B cell (primary cell): ENCODE measurements at regions not wholly inside any gene's neighbourhood (a gene's known extent, or its start where the extent isn't known, plus 50 kb on each side); places are given as distances from the start of the nearest gene placed in this dataset.

Experiments used
- ATAC-seq: fragments of 200-7000 bp; cut with Tn5 transposase; one replicate; pipeline ENCODE4 v1.10.0; 2021; ENCODE audit warnings: low read depth, mild to moderate bottlenecking, moderate number of reproducible peaks, moderate library complexity
- CTCF ChIA-PET: fragments of 350-600 bp; sonication (Branson Sonifier 250); formaldehyde crosslinking; loops from one replicate; lab custom pipeline; 2021; ENCODE audit warnings: antibody characterized with exemption, inconsistent platforms; lab: Charles Lee
- POLR2A ChIA-PET: fragments of 350-600 bp; sonication (Branson Sonifier 250); formaldehyde crosslinking; loops from one replicate; lab custom pipeline; 2021; ENCODE audit warnings: antibody characterized with exemption; lab: Charles Lee
- DNase-seq: peaks from one replicate; pipeline ENCODE4 v3.0.0; 2013
- H2AFZ ChIP-seq: 2 replicates; pipeline ENCODE4 v1.6.1; 2012; ENCODE audit warnings: mild to moderate bottlenecking, low read depth, low read length; ENCODE audit not compliant: insufficient read depth, poor library complexity, severe bottlenecking
- H3K27ac ChIP-seq, 2 donors: 1 replicate in 1 of 2; 2 replicates in 1 of 2; pipeline ENCODE4 v1.5.1; 2012 to 2013; ENCODE audit warnings: low read length in 2 of 2, mild to moderate bottlenecking in 2 of 2, moderate library complexity in 1 of 2
- H3K27me3 ChIP-seq, 4 experiments: fragments of 200-600 bp in 1 of 4; sonication (generic) in 1 of 4; replicated peaks in 1 of 4; 1 replicate in 2 of 4; 2 replicates in 2 of 4; pipeline versions ENCODE4 v1.6.1 to v1.7.0; 2013 to 2016; ENCODE audit warnings: low read length in 3 of 4, mild to moderate bottlenecking in 2 of 4, mixed read lengths in 1 of 4, moderate library complexity in 1 of 4; ENCODE audit not compliant: insufficient read depth in 4 of 4, control insufficient read depth in 3 of 4; ENCODE audit errors: control extremely low read depth in 1 of 4
- H3K36me3 ChIP-seq, 2 experiments: replicated peaks in 1 of 2; 1 replicate in 1 of 2; 2 replicates in 1 of 2; pipeline versions ENCODE4 v1.6.1 to v1.7.1; 2013; ENCODE audit warnings: low read length in 1 of 2; ENCODE audit not compliant: insufficient read depth in 2 of 2, control insufficient read depth in 1 of 2; ENCODE audit errors: control extremely low read depth in 1 of 2, extremely low read depth in 1 of 2
- H3K4me1 ChIP-seq, 2 donors: fragments of 200-600 bp in 1 of 2; sonication (generic) in 1 of 2; 1 replicate in 1 of 2; 2 replicates in 1 of 2; pipeline versions ENCODE4 v1.5.1 to v1.6.1; 2013 to 2017; ENCODE audit warnings: low read length in 2 of 2; ENCODE audit not compliant: control insufficient read depth in 2 of 2, insufficient read depth in 2 of 2
- H3K4me2 ChIP-seq: replicated peaks from 2 replicates; pipeline ENCODE3; 2012; ENCODE audit warnings: mild to moderate bottlenecking, low read depth, low read length; ENCODE audit not compliant: poor library complexity, severe bottlenecking
- H3K4me3 ChIP-seq, 5 experiments: fragments of 200-600 bp in 1 of 5; sonication (generic) in 1 of 5; 1 replicate in 3 of 5; 2 replicates in 2 of 5; pipeline versions ENCODE4 v1.5.1 to v1.7.0; 2011 to 2016; ENCODE audit warnings: low read length in 4 of 5, mild to moderate bottlenecking in 4 of 5, low read depth in 2 of 5, control low read depth in 1 of 5, moderate library complexity in 1 of 5; ENCODE audit not compliant: insufficient read depth in 1 of 5; ENCODE audit errors: control extremely low read depth in 1 of 5, extremely low read depth in 1 of 5
- H3K79me2 ChIP-seq: fragments of 200-600 bp; sonication (generic); one replicate; pipeline ENCODE4 v1.6.0; 2016; ENCODE audit warnings: low read length; ENCODE audit not compliant: control insufficient read depth, insufficient read depth
- H3K9ac ChIP-seq: fragments of 200-600 bp; sonication (generic); 2 replicates; pipeline ENCODE4 v1.6.1; 2017; ENCODE audit warnings: mild to moderate bottlenecking, low read length, moderate library complexity
- H3K9me3 ChIP-seq, 3 donors: one replicate each; pipeline versions ENCODE4 v1.6.1 to v1.7.1; 2013; ENCODE audit warnings: low read length in 2 of 3; ENCODE audit not compliant: control insufficient read depth in 2 of 3, insufficient read depth in 1 of 3; ENCODE audit errors: control extremely low read depth in 1 of 3
- H4K20me1 ChIP-seq: 2 replicates; pipeline ENCODE4 v1.6.0; 2012; ENCODE audit warnings: mild to moderate bottlenecking, low read length; ENCODE audit not compliant: insufficient read depth, control insufficient read depth, poor library complexity, severe bottlenecking
- H3K27ac Mint-ChIP-seq: one replicate; pipeline ENCODE4 v1.8.0; 2021; ENCODE audit warnings: mixed read lengths
- H3K27me3 Mint-ChIP-seq: one replicate; pipeline ENCODE4 v1.8.0; 2021; ENCODE audit warnings: mixed read lengths
- H3K4me1 Mint-ChIP-seq: one replicate; pipeline ENCODE4 v1.8.0; 2021; ENCODE audit warnings: mixed read lengths
- H3K4me3 Mint-ChIP-seq: one replicate; pipeline ENCODE4 v1.8.0; 2021; ENCODE audit warnings: mixed read lengths
- H3K9me3 Mint-ChIP-seq: one replicate; pipeline ENCODE4 v1.8.0; 2022; ENCODE audit warnings: mixed read lengths; ENCODE audit not compliant: insufficient read depth
- EZH2 ChIP-seq: IDR thresholded peaks from 2 replicates; pipeline ENCODE4 v1.6.1; 2012; ENCODE audit warnings: borderline replicate concordance, low read depth, mild to moderate bottlenecking, moderate library complexity, low read length; ENCODE audit not compliant: insufficient read depth, poor library complexity, severe bottlenecking
- WGBS: methylation state at CpG from one replicate; pipeline ENCODE4 v1.1.5; 2013; ENCODE audit warnings: missing lambda C conversion rate; ENCODE audit not compliant: insufficient coverage; 5-methylcytosine and 5-hydroxymethylcytosine counted together
- intact Hi-C: fragments of 100-400 bp; cut with micrococcal nuclease; formaldehyde crosslinking; loops from one replicate; pipeline ENCODE4 v1.10.0; 2022
- TF ChIP-seq, protein P1 (sequence below): fragments of 200-600 bp; IDR thresholded peaks from one replicate; pipeline ENCODE4 v1.8.0; 2022; ENCODE audit warnings: antibody characterized with exemption, mild to moderate bottlenecking

DNA sequence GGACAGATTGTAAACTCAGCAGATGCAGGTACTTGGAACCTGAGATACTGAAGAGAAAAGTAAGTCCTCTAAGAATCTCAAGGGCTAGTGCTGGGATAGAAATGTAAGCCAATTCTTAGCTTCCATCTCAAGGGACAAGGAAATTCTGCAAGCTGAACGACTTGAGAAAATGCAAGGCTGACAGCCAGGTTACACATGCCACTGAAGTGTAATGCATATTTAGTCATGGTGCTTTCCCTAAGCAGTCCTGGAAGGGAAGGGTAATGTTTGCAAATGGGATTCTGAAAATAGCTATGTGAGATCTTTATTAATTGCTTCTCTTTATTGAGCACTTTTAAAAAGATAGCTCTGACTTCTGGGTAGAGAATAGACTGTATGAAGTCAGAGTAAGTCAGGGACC lies 402.7 kb upstream of the SEL1L start:
- ChIA-PET POLR2A (no interaction called here), CTCF (no interaction called here)
- no peaks in the 10 kb centered on the region for H3K27me3 ChIP-seq
- H3K9me3 Mint-ChIP-seq = no peaks in the 10 kb centered on the region
- no peaks in the 10 kb centered on the region for H3K36me3 ChIP-seq
- H3K4me1 Mint-ChIP-seq = no peaks in the 10 kb centered on the region
- no peaks in the 10 kb centered on the region for H3K9me3 ChIP-seq
- intact Hi-C loops = no loop called here
- no peak overlapping the region for H3K27ac Mint-ChIP-seq
- H3K27me3 Mint-ChIP-seq = no peaks in the 10 kb centered on the region
- DNase-seq (no peak), ATAC-seq (no peak)
- TF ChIP-seq, protein P1, sequence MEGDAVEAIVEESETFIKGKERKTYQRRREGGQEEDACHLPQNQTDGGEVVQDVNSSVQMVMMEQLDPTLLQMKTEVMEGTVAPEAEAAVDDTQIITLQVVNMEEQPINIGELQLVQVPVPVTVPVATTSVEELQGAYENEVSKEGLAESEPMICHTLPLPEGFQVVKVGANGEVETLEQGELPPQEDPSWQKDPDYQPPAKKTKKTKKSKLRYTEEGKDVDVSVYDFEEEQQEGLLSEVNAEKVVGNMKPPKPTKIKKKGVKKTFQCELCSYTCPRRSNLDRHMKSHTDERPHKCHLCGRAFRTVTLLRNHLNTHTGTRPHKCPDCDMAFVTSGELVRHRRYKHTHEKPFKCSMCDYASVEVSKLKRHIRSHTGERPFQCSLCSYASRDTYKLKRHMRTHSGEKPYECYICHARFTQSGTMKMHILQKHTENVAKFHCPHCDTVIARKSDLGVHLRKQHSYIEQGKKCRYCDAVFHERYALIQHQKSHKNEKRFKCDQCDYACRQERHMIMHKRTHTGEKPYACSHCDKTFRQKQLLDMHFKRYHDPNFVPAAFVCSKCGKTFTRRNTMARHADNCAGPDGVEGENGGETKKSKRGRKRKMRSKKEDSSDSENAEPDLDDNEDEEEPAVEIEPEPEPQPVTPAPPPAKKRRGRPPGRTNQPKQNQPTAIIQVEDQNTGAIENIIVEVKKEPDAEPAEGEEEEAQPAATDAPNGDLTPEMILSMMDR = no peak
- TF ChIP-seq EZH2 = no peak
- H2AFZ ChIP-seq = no peak overlapping the region
- no peak overlapping the region for H3K4me3 ChIP-seq
- H3K4me2 ChIP-seq = no peak overlapping the region
- no peak overlapping the region for H3K4me3 Mint-ChIP-seq
- H3K4me1 ChIP-seq = no peaks in the 10 kb centered on the region
- H3K27ac ChIP-seq = no peak overlapping the region
- no peak overlapping the region for H3K9ac ChIP-seq
- WGBS = 64% methylated on average over 1 of the region's 1 CpG
- H4K20me1 ChIP-seq = no peaks in the 10 kb centered on the region
- no peaks in the 10 kb centered on the region for H3K79me2 ChIP-seq

DNA sequence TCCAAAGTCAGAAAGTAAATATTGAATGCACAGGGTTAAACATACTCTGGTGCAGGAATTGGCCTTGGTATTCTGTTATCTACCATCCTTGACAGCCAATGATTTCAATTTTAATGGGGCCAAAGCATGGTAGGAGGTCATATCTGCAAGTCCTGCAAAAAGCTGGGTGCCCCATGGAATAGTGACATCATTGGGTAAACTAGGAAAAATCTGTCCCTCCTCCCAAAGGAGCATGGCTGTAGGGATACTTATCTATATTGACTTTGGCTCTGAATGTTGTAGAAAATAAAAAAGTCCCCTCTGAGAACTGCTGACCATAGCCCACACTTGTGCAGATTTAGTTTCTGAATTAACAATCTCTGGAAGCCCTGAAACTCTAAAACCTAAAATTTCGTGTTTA lies 403.2 kb upstream of the SEL1L start:
- no peaks in the 10 kb centered on the region for H3K9me3 ChIP-seq
- H4K20me1 ChIP-seq = no peaks in the 10 kb centered on the region
- ChIA-PET CTCF (no interaction called here), POLR2A (no interaction called here)
- no peaks in the 10 kb centered on the region for H3K36me3 ChIP-seq
- H3K4me3 ChIP-seq = no peak overlapping the region
- ATAC-seq = no peak
- DNase-seq = no peak
- H3K27ac Mint-ChIP-seq = no peak overlapping the region
- H3K4me1 Mint-ChIP-seq = no peaks in the 10 kb centered on the region
- H3K27me3 Mint-ChIP-seq = no peaks in the 10 kb centered on the region
- H3K27ac ChIP-seq = no peak overlapping the region
- H3K4me1 ChIP-seq = no peaks in the 10 kb centered on the region
- no peak overlapping the region for H3K9ac ChIP-seq
- no peak overlapping the region for H2AFZ ChIP-seq
- WGBS = no CpG with 5 or more reads among the region's 1 CpG
- no peak overlapping the region for H3K4me2 ChIP-seq
- TF ChIP-seq, protein P1 = no peak
- TF ChIP-seq EZH2 = no peak
- no peak overlapping the region for H3K4me3 Mint-ChIP-seq
- no peaks in the 10 kb centered on the region for H3K9me3 Mint-ChIP-seq
- intact Hi-C loops = no loop called here
- H3K27me3 ChIP-seq = no peaks in the 10 kb centered on the region
- no peaks in the 10 kb centered on the region for H3K79me2 ChIP-seq
